IPS DF 6.9 (cell line): ENCODE measurements at regions not wholly inside any gene's neighbourhood (a gene's known extent, or its start where the extent isn't known, plus 50 kb on each side); places are given as distances from the start of the nearest gene placed in this dataset.

Source experiments
- DNase-seq: peaks from one replicate; pipeline ENCODE4 v3.0.0-alpha.2; 2013; ENCODE audit warnings: low read depth, low spot score
- H3K27ac ChIP-seq: one replicate; pipeline ENCODE4 v1.5.1; 2013; ENCODE audit warnings: low read length, control low read depth
- H3K27me3 ChIP-seq: 2 replicates; pipeline ENCODE4 v1.6.1; 2013; ENCODE audit warnings: mild to moderate bottlenecking, low read length; ENCODE audit not compliant: control insufficient read depth, insufficient read depth
- H3K36me3 ChIP-seq: 2 replicates; pipeline ENCODE4 v1.6.1; 2013; ENCODE audit warnings: low read length; ENCODE audit not compliant: control insufficient read depth, insufficient read depth
- H3K4me1 ChIP-seq: 2 replicates; pipeline ENCODE4 v1.6.1; 2013; ENCODE audit warnings: low read length; ENCODE audit not compliant: control insufficient read depth, insufficient read depth
- H3K4me3 ChIP-seq: 2 replicates; pipeline ENCODE4 v1.5.1; 2013; ENCODE audit warnings: mild to moderate bottlenecking, low read length
- H3K9me3 ChIP-seq: 2 replicates; pipeline ENCODE4 v1.6.1; 2013; ENCODE audit warnings: low read length, inconsistent platforms; ENCODE audit not compliant: control insufficient read depth, insufficient read depth
- WGBS: extraction: QIAGEN DNeasy Blood & Tissue Kit; methylation state at CpG from one replicate; pipeline ENCODE4 v1.1.7; 2013; ENCODE audit warnings: mixed read lengths, missing lambda C conversion rate; ENCODE audit not compliant: insufficient read length, insufficient coverage; 5-methylcytosine and 5-hydroxymethylcytosine counted together

DNA sequence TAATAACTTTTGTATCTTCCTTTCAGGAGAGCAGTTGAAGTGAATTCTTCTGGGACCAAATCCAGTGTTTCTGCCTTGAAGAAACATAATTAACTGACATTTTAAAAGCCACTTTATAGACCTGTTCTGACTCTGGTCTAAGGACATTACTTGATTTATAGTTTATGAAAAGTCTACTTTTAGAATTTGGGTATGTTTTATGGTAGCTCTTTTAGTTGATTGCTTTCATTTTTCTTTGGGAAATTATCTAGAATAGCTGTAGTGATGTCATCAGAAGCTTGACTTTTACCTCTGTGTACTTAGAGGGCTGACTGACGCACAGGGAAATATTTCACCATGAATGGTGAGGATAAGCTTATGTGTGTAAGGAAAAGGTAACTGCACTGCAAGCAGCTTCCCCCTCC is 131.8 kb upstream of the LIMCH1 start:
- Histone ChIP-seq H3K27me3 (no peaks in the 10 kb centered on the region), H3K36me3 (no peaks in the 10 kb centered on the region), H3K4me1 (no peaks in the 10 kb centered on the region), H3K9me3 (no peaks in the 10 kb centered on the region), H3K4me3 (no peak overlapping the region), H3K27ac (no peak overlapping the region)
- WGBS = no CpG with 5 or more reads among the region's 1 CpG
- DNase-seq = no peak

DNA sequence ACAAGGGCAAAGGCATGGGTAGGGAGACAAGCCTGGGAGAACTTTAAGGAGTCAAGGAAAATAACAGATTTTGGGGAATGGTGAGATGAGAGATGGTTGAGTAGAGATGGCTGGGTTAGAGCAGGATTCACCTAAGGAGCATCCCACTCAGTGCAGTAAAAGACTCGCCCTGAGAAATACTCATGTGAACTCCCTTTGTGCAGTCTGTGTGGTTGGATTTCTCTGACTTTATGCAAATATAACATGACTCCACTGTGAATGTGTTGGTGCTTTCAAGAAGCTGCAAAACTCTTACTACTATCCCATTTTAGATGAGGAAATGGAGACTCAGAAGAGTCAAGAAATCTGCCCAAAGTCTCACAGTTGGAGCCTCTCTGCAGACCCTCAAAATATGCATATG is 129.8 kb upstream of the LIMCH1 start:
- Histone ChIP-seq H3K36me3 (no peaks in the 10 kb centered on the region), H3K4me3 (no peak overlapping the region), H3K27ac (no peak overlapping the region), H3K4me1 (no peaks in the 10 kb centered on the region), H3K9me3 (no peaks in the 10 kb centered on the region), H3K27me3 (no peaks in the 10 kb centered on the region)
- no peak for DNase-seq
- no CpG with 5 or more reads among the region's 1 CpG for WGBS

- no CpG with 5 or more reads among the region's 4 CpGs for WGBS
- H3K36me3 ChIP-seq = no peaks in the 10 kb centered on the region
- H3K9me3 ChIP-seq = no peaks in the 10 kb centered on the region
- H3K4me1 ChIP-seq = no peaks in the 10 kb centered on the region
- H3K4me3 ChIP-seq = no peak overlapping the region
- no peak overlapping the region for H3K27ac ChIP-seq
- DNase-seq = no peak
- H3K27me3 ChIP-seq = no peaks in the 10 kb centered on the region
These were observed 128.9 kb upstream of the LIMCH1 start for GRCh38 chr4:41408859-41409593.

DNA sequence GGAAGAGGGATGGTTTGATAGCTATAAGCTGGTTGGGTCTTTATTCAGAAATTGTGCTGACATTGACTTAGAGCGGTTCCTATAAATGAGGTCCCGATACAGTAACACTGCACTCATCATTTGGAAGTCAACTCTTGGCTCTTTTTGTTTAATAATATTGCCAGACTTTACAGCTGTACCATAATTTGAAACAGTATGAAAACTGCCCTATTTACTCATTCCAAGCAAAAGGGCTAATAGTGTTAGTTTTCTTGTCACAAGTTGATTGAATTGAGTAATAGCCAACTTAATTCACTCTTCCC is 128.4 kb upstream of the LIMCH1 start:
- no peaks in the 10 kb centered on the region for H3K4me1 ChIP-seq

DNA sequence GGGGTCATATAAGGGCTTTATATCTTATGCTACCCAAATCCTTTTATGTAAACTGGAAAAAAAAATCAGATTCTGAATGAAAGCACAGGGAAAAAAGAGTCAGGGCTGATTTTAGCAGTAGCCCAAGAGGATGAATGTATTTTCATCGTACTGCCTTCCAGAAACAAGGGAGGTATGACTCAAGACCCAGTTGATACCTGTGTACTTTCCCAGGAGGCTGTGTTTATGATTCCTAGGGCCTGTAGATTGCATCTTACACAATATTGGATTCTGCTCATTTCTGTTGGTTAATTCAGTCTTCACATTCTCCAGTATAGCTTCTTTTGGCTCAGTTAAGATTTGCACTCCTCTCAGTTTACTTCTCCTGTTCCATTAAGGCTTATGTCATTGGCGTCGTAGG is 127.9 kb upstream of the LIMCH1 start:
- no peak for DNase-seq
- WGBS = no CpG with 5 or more reads among the region's 3 CpGs
- Histone ChIP-seq H3K4me1 (no peaks in the 10 kb centered on the region), H3K27me3 (no peaks in the 10 kb centered on the region), H3K9me3 (no peaks in the 10 kb centered on the region), H3K27ac (no peak overlapping the region), H3K4me3 (no peak overlapping the region), H3K36me3 (no peaks in the 10 kb centered on the region)

More for the DNA sequence above, 128.4 kb upstream of the LIMCH1 start:
- Histone ChIP-seq H3K27ac (no peak overlapping the region), H3K27me3 (no peaks in the 10 kb centered on the region), H3K36me3 (no peaks in the 10 kb centered on the region), H3K9me3 (no peaks in the 10 kb centered on the region), H3K4me3 (no peak overlapping the region)
- no peak for DNase-seq
- no CpG with 5 or more reads among the region's 2 CpGs for WGBS

- no peaks in the 10 kb centered on the region for H3K27me3 ChIP-seq
- no peak overlapping the region for H3K4me3 ChIP-seq
- 0 out of 2 replicates have a peak, but pooled peaks cover 3% of the 10 kb centered on the region for H3K4me1 ChIP-seq
- no peak for DNase-seq
- 100% methylated on average over 2 of the region's 8 CpGs for WGBS
- H3K9me3 ChIP-seq = no peaks in the 10 kb centered on the region
- H3K27ac ChIP-seq = no peak overlapping the region
- H3K36me3 ChIP-seq = no peaks in the 10 kb centered on the region
These were observed 124.1 kb upstream of the LIMCH1 start for GRCh38 chr4:41413670-41414411.

- Histone ChIP-seq H3K36me3 (no peaks in the 10 kb centered on the region), H3K27me3 (no peaks in the 10 kb centered on the region), H3K4me1 (0 out of 2 replicates have a peak, but pooled peaks cover 3% of the 10 kb centered on the region), H3K4me3 (no peak overlapping the region), H3K27ac (no peak overlapping the region), H3K9me3 (no peaks in the 10 kb centered on the region)
- DNase-seq = no peak
- WGBS = no CpG with 5 or more reads among the region's 7 CpGs
These were observed 123.6 kb upstream of the LIMCH1 start for GRCh38 chr4:41414412-41414779.

DNA sequence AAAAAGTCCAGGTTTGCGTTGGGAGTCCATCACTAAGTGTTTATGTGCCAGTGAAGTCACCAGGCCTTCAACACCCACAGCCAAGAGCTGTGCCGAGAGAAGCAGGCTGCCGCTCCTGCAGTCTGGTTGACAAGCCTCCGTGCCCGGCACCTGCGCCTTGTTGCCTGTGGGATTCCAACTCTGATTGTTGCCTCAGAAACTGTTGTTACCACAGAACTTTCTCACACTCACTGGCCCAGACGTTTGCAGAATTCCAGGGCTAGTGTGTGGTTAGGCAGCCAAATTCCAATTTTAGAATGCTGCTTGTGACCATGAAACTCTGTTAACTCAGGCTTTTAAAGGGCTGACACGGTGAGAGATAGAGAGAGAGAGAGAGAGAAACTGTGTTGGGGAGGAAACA is 119.5 kb upstream of the LIMCH1 start:
- H3K27ac ChIP-seq = no peak overlapping the region
- no peak overlapping the region for H3K4me3 ChIP-seq
- no peaks in the 10 kb centered on the region for H3K36me3 ChIP-seq
- no peak for DNase-seq
- no CpG with 5 or more reads among the region's 8 CpGs for WGBS
- H3K27me3 ChIP-seq = no peaks in the 10 kb centered on the region
- H3K4me1 ChIP-seq = 0 out of 2 replicates have a peak, but pooled peaks cover 3% of the 10 kb centered on the region
- H3K9me3 ChIP-seq = no peaks in the 10 kb centered on the region

GRCh38 chr4:41420541-41420940 is 117.4 kb upstream of the LIMCH1 start:
- whole genome bisulfite sequencing = no CpG with 5 or more reads among the region's 6 CpGs
- Histone ChIP-seq H3K4me3 (no peak overlapping the region), H3K4me1 (0 out of 2 replicates have a peak, but pooled peaks cover 3% of the 10 kb centered on the region), H3K36me3 (no peaks in the 10 kb centered on the region), H3K27me3 (no peaks in the 10 kb centered on the region), H3K27ac (no peak overlapping the region), H3K9me3 (no peaks in the 10 kb centered on the region)
- no peak for DNase-seq

- Histone ChIP-seq H3K4me3 (no peak overlapping the region), H3K9me3 (no peaks in the 10 kb centered on the region), H3K27me3 (no peaks in the 10 kb centered on the region), H3K27ac (no peak overlapping the region), H3K4me1 (peaks cover 3% of the 10 kb centered on the region; the same call in 1 of the 2 replicates), H3K36me3 (no peaks in the 10 kb centered on the region)
- WGBS = no CpG with 5 or more reads among the region's 3 CpGs
- no peak for DNase-seq
These were observed 114.8 kb upstream of the LIMCH1 start for GRCh38 chr4:41423117-41423516.

- no peak for DNase-seq
- no peak overlapping the region for H3K27ac ChIP-seq
- H3K4me3 ChIP-seq = no peak overlapping the region
- no peaks in the 10 kb centered on the region for H3K9me3 ChIP-seq
- no peaks in the 10 kb centered on the region for H3K36me3 ChIP-seq
- H3K4me1 ChIP-seq = peaks cover 2% of the 10 kb centered on the region; the same call in 1 of the 2 replicates
- no peaks in the 10 kb centered on the region for H3K27me3 ChIP-seq
These were observed 113.4 kb upstream of the LIMCH1 start for GRCh38 chr4:41424522-41424921.
